ENCODE measurements at regions not wholly inside any gene's neighbourhood (a gene's known extent, or its start where the extent isn't known, plus 50 kb on each side); places are given as distances from the start of the nearest gene placed in this dataset.

DNA sequence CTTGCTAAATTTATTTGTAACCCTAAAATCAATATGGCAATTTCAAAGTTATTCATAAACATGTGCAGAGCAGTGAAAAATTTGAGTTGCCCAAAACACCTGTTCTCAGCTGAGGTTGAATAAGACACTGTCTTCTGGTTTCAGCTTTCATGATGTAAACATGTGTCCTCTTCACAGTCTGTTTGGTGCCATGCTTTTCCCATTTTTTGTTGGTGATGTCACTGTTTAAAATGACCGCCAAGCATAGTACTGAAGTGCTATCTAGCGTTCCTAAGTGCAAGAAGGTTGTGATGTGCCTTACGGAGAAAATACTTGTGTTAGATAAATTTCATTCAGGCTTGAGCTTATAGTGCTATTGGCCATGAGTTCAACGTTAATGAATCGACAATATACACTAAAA is 580.8 kb downstream of the ACTL7B start:
- Histone ChIP-seq H3K4me1 (peaks cover 45% of the 10 kb centered on the region), H3K36me3 (no peaks in the 10 kb centered on the region), H3K27me3 (no peaks in the 10 kb centered on the region), H3K27ac (no peak overlapping the region), H3K9me3 (no peaks in the 10 kb centered on the region), H3K4me3 (no peak overlapping the region)
- TF ChIP-seq CTCF (IDR thresholded peaks at IDR 0.05), result no peak
- TF ChIP-seq POLR2AphosphoS5 (IDR thresholded peaks at IDR 0.05; ENCODE audit: insufficient read depth in 1 of 2, low read depth in 1 of 2), result no peak
- no peak for TF ChIP-seq POLR2A (IDR thresholded peaks at IDR 0.05)
- intact Hi-C loops (cut with DNase I), result loop anchor here (10.0 kb wide), 1 partner anchor 790 kb away; the partner anchor contains the start of gene KLF4
- no peak for DNase-seq (ENCODE audit: extremely low spot score in 2 of 2)

DNA sequence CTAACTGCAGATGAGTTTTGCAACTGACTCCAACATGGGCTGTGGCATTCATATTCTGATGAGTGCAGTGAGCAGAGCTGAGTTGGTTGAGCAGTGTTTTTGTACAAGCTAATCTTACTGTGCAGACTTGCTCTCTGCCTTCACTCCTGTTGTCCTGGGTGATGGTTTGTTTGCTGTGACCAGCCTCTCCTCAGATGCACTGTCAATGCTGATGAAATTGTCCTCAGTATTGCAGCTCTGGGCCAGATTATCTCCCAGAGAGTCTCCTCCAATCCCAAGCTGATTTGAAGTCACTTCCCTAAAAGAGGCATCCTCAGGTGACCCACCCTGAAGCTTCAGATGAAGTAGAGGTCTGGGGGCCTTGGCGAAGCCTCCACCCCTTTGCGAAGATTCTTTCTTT is 581.8 kb downstream of the ACTL7B start:
- Histone ChIP-seq H3K9me3 (no peaks in the 10 kb centered on the region), H3K4me1 (peaks cover 35% of the 10 kb centered on the region), H3K27ac (peak overlapping the region; percentile 78), H3K36me3 (no peaks in the 10 kb centered on the region), H3K4me3 (no peak overlapping the region), H3K27me3 (no peaks in the 10 kb centered on the region)
- intact Hi-C loops (cut with DNase I), result loop anchor here (10.0 kb wide), 1 partner anchor 789 kb away; the partner anchor contains the start of gene KLF4
- TF ChIP-seq CTCF (IDR thresholded peaks at IDR 0.05) (no peak), POLR2A (IDR thresholded peaks at IDR 0.05) (no peak), POLR2AphosphoS5 (IDR thresholded peaks at IDR 0.05; ENCODE audit: insufficient read depth in 1 of 2, low read depth in 1 of 2) (no peak)
- no peak for DNase-seq (ENCODE audit: extremely low spot score in 2 of 2)

DNA sequence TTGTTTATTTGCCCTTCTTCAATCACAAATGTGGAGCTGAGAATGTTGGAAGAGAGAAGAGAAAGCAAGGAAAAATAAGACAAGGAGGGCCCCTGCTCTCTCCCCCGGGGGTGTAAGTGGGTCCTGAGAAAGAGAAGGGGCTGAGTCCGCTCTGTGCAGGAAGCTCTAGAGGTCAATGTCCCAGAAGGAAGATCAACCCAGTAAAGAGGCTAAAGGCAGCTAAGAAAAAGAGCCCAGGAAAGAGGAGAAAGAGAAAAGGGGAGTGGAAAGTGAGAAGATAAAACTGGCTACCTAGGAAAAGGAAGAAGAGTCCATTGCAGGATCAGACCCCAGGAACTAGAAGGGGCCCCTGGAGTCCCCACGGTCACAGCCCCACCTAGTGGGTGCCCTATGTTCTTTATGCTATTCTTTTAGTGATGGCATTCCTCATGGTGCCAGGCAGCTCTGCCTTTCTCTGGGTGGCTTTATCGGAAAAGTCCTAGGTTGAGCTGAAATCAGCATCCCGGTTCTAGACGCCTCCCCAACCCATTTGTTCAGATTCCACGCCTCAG is 583.4 kb downstream of the ACTL7B start:
- Histone ChIP-seq H3K9me3 (no peaks in the 10 kb centered on the region), H3K4me3 (peak overlapping the region; percentile 12 to 27), H3K4me1 (peaks cover 23% of the 10 kb centered on the region), H3K27ac (peak overlapping the region; percentile 78), H3K36me3 (no peaks in the 10 kb centered on the region), H3K27me3 (no peaks in the 10 kb centered on the region)
- DNase-seq (ENCODE audit: extremely low spot score in 2 of 2), result no peak
- TF ChIP-seq POLR2AphosphoS5 (IDR thresholded peaks at IDR 0.05; ENCODE audit: insufficient read depth in 1 of 2, low read depth in 1 of 2) (peak in 1 of 2 donors; percentile 51), POLR2A (IDR thresholded peaks at IDR 0.05) (no peak), CTCF (IDR thresholded peaks at IDR 0.05) (peak in 2 of 3 experiments; percentile 35 to 53)
- intact Hi-C loops (cut with DNase I), result loop anchor here (10.0 kb wide), 1 partner anchor 788 kb away; the partner anchor contains the start of gene KLF4

GRCh38 chr9:108271646-108272348 is 584.0 kb downstream of the ACTL7B start:
- H3K4me3 ChIP-seq, result peak overlapping the region; percentile 12 to 27
- no peaks in the 10 kb centered on the region for H3K9me3 ChIP-seq
- peaks cover 23% of the 10 kb centered on the region for H3K4me1 ChIP-seq
- intact Hi-C loops (cut with DNase I), result loop anchor here (10.0 kb wide), 1 partner anchor 787 kb away; the partner anchor contains the start of gene KLF4
- no peaks in the 10 kb centered on the region for H3K27me3 ChIP-seq
- H3K27ac ChIP-seq, result peak overlapping the region; percentile 78
- TF ChIP-seq POLR2A (IDR thresholded peaks at IDR 0.05) (no peak), CTCF (IDR thresholded peaks at IDR 0.05) (no peak), POLR2AphosphoS5 (IDR thresholded peaks at IDR 0.05; ENCODE audit: insufficient read depth in 1 of 2, low read depth in 1 of 2) (no peak)
- H3K36me3 ChIP-seq, result no peaks in the 10 kb centered on the region
- DNase-seq (ENCODE audit: extremely low spot score in 2 of 2), result no peak

- H3K4me3 ChIP-seq, result no peak overlapping the region
- no peak for DNase-seq (ENCODE audit: extremely low spot score in 2 of 2)
- H3K36me3 ChIP-seq, result no peaks in the 10 kb centered on the region
- TF ChIP-seq CTCF (IDR thresholded peaks at IDR 0.05), result no peak
- no peak for TF ChIP-seq POLR2AphosphoS5 (IDR thresholded peaks at IDR 0.05; ENCODE audit: insufficient read depth in 1 of 2, low read depth in 1 of 2)
- no peak for TF ChIP-seq POLR2A (IDR thresholded peaks at IDR 0.05)
- H3K9me3 ChIP-seq, result no peaks in the 10 kb centered on the region
- intact Hi-C loops (cut with DNase I), result loop anchor here (10.0 kb wide), 1 partner anchor 786 kb away; the partner anchor contains the start of gene KLF4
- H3K4me1 ChIP-seq, result peaks cover 23% of the 10 kb centered on the region
- H3K27me3 ChIP-seq, result no peaks in the 10 kb centered on the region
- H3K27ac ChIP-seq, result peak overlapping the region; percentile 78
These were observed 584.5 kb downstream of the ACTL7B start for GRCh38 chr9:108271236-108271635.

Data from vagina (tissue), 2 donors.